PC-9 (cell line): ENCODE measurements at regions not wholly inside any gene's neighbourhood (a gene's known extent, or its start where the extent isn't known, plus 50 kb on each side); places are given as distances from the start of the nearest gene placed in this dataset.

Experiments
- BruUV-seq: library from RNA; stranded (reverse); fragments of 400-500 nt; replicated peaks from 2 replicates; lab custom pipeline; 2021; lab: Mats Ljungman, UMichigan
- CTCF ChIA-PET: fragments of 300-600 bp; sonication (Branson Sonifier 250); formaldehyde crosslinking; loops from one replicate; lab custom pipeline; 2022; ENCODE audit warnings: antibody characterized with exemption; lab: Charles Lee
- POLR2A ChIA-PET: fragments of 300-600 bp; sonication (Branson Sonifier 250); formaldehyde crosslinking; loops from one replicate; lab custom pipeline; 2022; ENCODE audit warnings: antibody characterized with exemption; ENCODE audit not compliant: unreplicated experiment; lab: Charles Lee
- DNase-seq, 2 experiments: peaks; one replicate each; pipeline versions ENCODE4 v3.0.0 to v3.0.0-alpha.2; 2015 to 2022; ENCODE audit warnings: mixed read lengths in 1 of 2
- H2AFZ ChIP-seq: fragments of 200-600 bp; sonication (generic); 2 replicates; pipeline ENCODE4 v1.8.1; 2017; ENCODE audit warnings: antibody characterized with exemption
- H3F3A ChIP-seq: fragments of 200-600 bp; sonication (generic); 2 replicates; pipeline ENCODE4 v1.8.1; 2017; ENCODE audit warnings: antibody characterized with exemption, mild to moderate bottlenecking, low read depth; ENCODE audit not compliant: insufficient read depth
- H3K27ac ChIP-seq: fragments of 200-600 bp; sonication (generic); 2 replicates; pipeline ENCODE4 v1.6.1; 2016; ENCODE audit warnings: mixed run types
- H3K27me3 ChIP-seq: fragments of 200-600 bp; sonication (generic); 2 replicates; pipeline ENCODE4 v1.6.1; 2016; ENCODE audit warnings: low read depth, mixed run types; ENCODE audit not compliant: insufficient read depth
- H3K36me3 ChIP-seq: fragments of 200-600 bp; sonication (generic); 2 replicates; pipeline ENCODE4 v1.6.1; 2016; ENCODE audit warnings: low read depth, mixed run types
- H3K4me1 ChIP-seq: fragments of 200-600 bp; sonication (generic); replicated peaks from 2 replicates; pipeline ENCODE4 v1.6.1; 2016; ENCODE audit warnings: mixed run types; ENCODE audit not compliant: insufficient read depth
- H3K4me2 ChIP-seq: fragments of 200-600 bp; sonication (generic); 2 replicates; pipeline ENCODE4 v1.6.1; 2017; ENCODE audit warnings: mixed run types
- H3K4me3 ChIP-seq: fragments of 200-600 bp; sonication (generic); 2 replicates; pipeline ENCODE4 v1.6.1; 2016; ENCODE audit warnings: mixed run types
- H3K79me2 ChIP-seq: fragments of 200-600 bp; sonication (generic); 2 replicates; pipeline ENCODE4 v1.6.1; 2017; ENCODE audit warnings: low read depth, mixed run types
- H3K9me2 ChIP-seq: fragments of 200-600 bp; sonication (generic); 2 replicates; pipeline ENCODE4 v1.8.1; 2017; ENCODE audit warnings: mild to moderate bottlenecking; ENCODE audit not compliant: insufficient read depth
- H3K9me3 ChIP-seq: fragments of 200-600 bp; sonication (generic); 2 replicates; pipeline ENCODE4 v1.8.1; 2016; ENCODE audit warnings: low read depth; ENCODE audit not compliant: insufficient read depth
- H4K20me1 ChIP-seq: fragments of 200-600 bp; sonication (generic); 2 replicates; pipeline ENCODE4 v1.8.1; 2017; ENCODE audit not compliant: insufficient read depth
- EZH2 ChIP-seq: fragments of 200-600 bp; sonication (generic); IDR thresholded peaks from 2 replicates; pipeline ENCODE4 v1.8.0; 2017; ENCODE audit warnings: antibody characterized with exemption, low read depth
- intact Hi-C: fragments of 100-400 bp; cut with micrococcal nuclease; formaldehyde crosslinking; loops from one replicate; pipeline ENCODE4 v1.10.0; 2022; ENCODE audit not compliant: unreplicated experiment
- TF ChIP-seq, protein P1 (sequence below): fragments of 200-600 bp; sonication (generic); conservative IDR thresholded peaks from 2 replicates; pipeline ENCODE4 v1.6.1; 2017; ENCODE audit warnings: mixed run types, antibody characterized with exemption, mild to moderate bottlenecking, moderate library complexity

DNA sequence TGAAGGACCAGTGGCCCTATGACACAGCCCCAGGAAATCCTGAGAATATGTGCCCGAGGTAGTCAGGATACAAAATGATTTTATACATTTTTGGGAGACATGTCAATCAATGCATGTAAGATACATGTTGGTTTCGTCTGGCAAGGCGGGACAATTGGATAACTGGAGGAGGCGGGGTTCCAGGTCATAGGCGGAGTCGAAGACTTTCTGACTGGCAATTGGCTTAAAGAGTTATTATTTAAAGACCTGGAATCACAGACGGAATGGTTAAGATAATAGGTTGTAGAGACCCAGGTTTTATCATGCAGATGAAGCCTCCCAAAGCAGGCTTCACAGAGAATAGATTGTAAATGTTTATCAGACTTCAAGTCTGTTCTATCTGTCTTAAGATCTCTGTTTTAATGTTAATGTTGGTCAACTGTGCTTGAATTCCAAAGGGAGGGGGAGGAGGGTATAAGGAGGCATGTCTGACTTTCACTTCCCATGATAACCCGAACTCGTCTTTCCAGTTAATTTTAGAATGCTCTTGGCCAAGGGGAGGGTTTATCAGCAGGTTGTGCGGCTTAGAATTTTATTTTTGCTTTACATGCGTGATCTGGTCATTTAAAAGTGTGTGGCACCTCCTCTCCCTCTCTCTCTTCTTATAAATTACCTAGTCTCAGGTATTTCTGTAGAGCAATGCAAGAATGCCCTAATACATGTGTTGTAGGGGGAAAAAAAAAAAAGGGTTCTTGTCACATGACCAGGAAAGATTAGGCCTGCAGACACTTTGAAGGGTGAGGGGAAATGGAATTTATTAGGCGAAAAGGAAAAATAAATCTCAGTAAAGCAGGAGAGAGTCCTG, 230.7 kb downstream of the NFATC2 start:
- Histone ChIP-seq H3K27ac (peak overlapping the region; percentile 40), H3K9me2 (no peaks in the 10 kb centered on the region), H3F3A (peaks cover 15% of the 10 kb centered on the region; the same call in 1 of the 2 replicates), H3K27me3 (no peaks in the 10 kb centered on the region), H3K79me2 (no peaks in the 10 kb centered on the region), H3K4me1 (peaks cover 22% of the 10 kb centered on the region), H2AFZ (peak overlapping the region; percentile 50), H4K20me1 (no peaks in the 10 kb centered on the region), H3K36me3 (no peaks in the 10 kb centered on the region), H3K4me3 (peak overlapping the region; percentile 35; the same call in 1 of the 2 replicates), H3K9me3 (no peaks in the 10 kb centered on the region), H3K4me2 (peak overlapping the region; percentile 73)
- intact Hi-C loops, result loop anchor here (2.0 kb wide), 1 partner anchor 313 kb away; no protein-coding TSS in a partner anchor
- DNase-seq, result peak; percentile 43 to 89
- ChIA-PET POLR2A (no interaction called here), CTCF (no interaction called here)
- no TSS peak for BruUV-seq
- TF ChIP-seq EZH2, result no peak
- TF ChIP-seq, protein P1, sequence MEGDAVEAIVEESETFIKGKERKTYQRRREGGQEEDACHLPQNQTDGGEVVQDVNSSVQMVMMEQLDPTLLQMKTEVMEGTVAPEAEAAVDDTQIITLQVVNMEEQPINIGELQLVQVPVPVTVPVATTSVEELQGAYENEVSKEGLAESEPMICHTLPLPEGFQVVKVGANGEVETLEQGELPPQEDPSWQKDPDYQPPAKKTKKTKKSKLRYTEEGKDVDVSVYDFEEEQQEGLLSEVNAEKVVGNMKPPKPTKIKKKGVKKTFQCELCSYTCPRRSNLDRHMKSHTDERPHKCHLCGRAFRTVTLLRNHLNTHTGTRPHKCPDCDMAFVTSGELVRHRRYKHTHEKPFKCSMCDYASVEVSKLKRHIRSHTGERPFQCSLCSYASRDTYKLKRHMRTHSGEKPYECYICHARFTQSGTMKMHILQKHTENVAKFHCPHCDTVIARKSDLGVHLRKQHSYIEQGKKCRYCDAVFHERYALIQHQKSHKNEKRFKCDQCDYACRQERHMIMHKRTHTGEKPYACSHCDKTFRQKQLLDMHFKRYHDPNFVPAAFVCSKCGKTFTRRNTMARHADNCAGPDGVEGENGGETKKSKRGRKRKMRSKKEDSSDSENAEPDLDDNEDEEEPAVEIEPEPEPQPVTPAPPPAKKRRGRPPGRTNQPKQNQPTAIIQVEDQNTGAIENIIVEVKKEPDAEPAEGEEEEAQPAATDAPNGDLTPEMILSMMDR, result no peak

DNA sequence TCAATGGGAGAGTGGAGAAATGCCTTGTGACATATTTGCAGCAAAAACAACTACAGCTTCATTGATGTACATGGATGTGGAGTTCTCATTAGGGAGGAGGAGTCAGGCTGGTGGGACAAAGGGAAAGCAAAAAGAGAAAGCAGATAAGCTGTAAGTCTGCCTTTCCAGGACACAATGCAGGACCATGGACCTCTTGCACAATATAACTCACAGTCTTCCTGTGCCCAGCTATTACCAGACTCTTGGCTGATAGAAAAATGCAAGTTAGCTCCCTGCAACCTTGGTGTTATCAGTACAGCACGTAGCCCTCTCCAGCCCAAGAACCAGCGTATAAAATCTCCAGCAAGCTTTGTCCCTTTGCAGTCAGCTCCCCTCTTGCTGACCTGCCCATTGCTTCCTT, 232.3 kb downstream of the NFATC2 start:
- H3F3A ChIP-seq, result peaks cover 15% of the 10 kb centered on the region; the same call in 1 of the 2 replicates
- no peaks in the 10 kb centered on the region for H3K27me3 ChIP-seq
- no peaks in the 10 kb centered on the region for H3K36me3 ChIP-seq
- no peaks in the 10 kb centered on the region for H3K9me3 ChIP-seq
- H3K9me2 ChIP-seq, result no peaks in the 10 kb centered on the region
- ChIA-PET POLR2A (interaction anchor here (0.5 kb wide), 2 partner anchors 304 to 506 kb away, joined by 5 to 6 read pairs; no protein-coding TSS in a partner anchor), CTCF (no interaction called here)
- no peaks in the 10 kb centered on the region for H4K20me1 ChIP-seq
- H3K4me2 ChIP-seq, result no peak overlapping the region
- no peak for DNase-seq
- H2AFZ ChIP-seq, result no peak overlapping the region
- intact Hi-C loops, result loop anchor here (2.0 kb wide), 1 partner anchor 315 kb away; no protein-coding TSS in a partner anchor
- no peaks in the 10 kb centered on the region for H3K79me2 ChIP-seq
- no peak for TF ChIP-seq EZH2
- TF ChIP-seq, protein P1, result no peak
- H3K4me3 ChIP-seq, result no peak overlapping the region
- no TSS peak for BruUV-seq
- H3K4me1 ChIP-seq, result peaks cover 30% of the 10 kb centered on the region
- no peak overlapping the region for H3K27ac ChIP-seq

DNA sequence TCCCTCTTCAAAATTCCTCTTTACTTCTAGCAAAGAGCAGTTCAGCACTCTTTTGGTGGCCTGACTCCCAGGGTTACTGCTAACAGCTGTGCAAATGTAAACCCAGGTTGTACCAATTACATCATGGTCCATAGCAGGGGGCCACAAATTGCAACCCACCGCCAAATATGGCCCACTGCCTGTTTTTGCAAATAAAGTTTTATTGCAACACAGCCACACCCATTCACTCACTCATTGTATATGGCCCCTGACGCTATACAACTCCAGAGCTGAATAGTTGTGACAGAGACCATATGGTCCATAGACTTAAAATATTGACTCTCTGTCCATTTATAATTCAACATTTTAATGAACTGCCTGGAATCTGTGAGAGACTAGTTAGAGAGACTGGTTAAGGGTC, 233.4 kb downstream of the NFATC2 start:
- H3K27ac ChIP-seq, result no peak overlapping the region
- H3K4me2 ChIP-seq, result no peak overlapping the region
- TF ChIP-seq, protein P1, result no peak
- TF ChIP-seq EZH2, result no peak
- H3K4me1 ChIP-seq, result peaks cover 30% of the 10 kb centered on the region
- no peaks in the 10 kb centered on the region for H3K79me2 ChIP-seq
- intact Hi-C loops, result no loop called here
- H4K20me1 ChIP-seq, result no peaks in the 10 kb centered on the region
- no peaks in the 10 kb centered on the region for H3K9me2 ChIP-seq
- H2AFZ ChIP-seq, result no peak overlapping the region
- DNase-seq, result no peak
- H3K9me3 ChIP-seq, result no peaks in the 10 kb centered on the region
- H3F3A ChIP-seq, result peaks cover 15% of the 10 kb centered on the region; the same call in 1 of the 2 replicates
- H3K4me3 ChIP-seq, result no peak overlapping the region
- BruUV-seq, result no TSS peak
- no peaks in the 10 kb centered on the region for H3K36me3 ChIP-seq
- peaks cover under 1% of the 10 kb centered on the region; the same call in 1 of the 2 replicates for H3K27me3 ChIP-seq
- ChIA-PET CTCF (interaction anchor here (0.8 kb wide), 1 partner anchor 322 kb away, joined by 3 read pairs; no protein-coding TSS in a partner anchor), POLR2A (no interaction called here)
